Hepatocyte (in vitro differentiated cells): ENCODE measurements at regions not wholly inside any gene's neighbourhood (a gene's known extent, or its start where the extent isn't known, plus 50 kb on each side); places are given as distances from the start of the nearest gene placed in this dataset.

Experiments used
- EZH2 ChIP-seq: fragments of 200-600 bp; sonication (generic); IDR thresholded peaks from 2 replicates; pipeline ENCODE4 v1.6.1; 2016; ENCODE audit warnings: antibody characterized with exemption, mild to moderate bottlenecking, borderline replicate concordance
- EZH2phosphoT487 ChIP-seq: fragments of 200-600 bp; sonication (generic); IDR thresholded peaks from one replicate; pipeline ENCODE4 v1.6.1; 2018; ENCODE audit warnings: antibody characterized with exemption, mild to moderate bottlenecking, low read depth, moderate library complexity; ENCODE audit not compliant: unreplicated experiment, severe bottlenecking
- TF ChIP-seq, protein P1 (sequence below): fragments of 200-600 bp; sonication (generic); IDR thresholded peaks from 2 replicates; pipeline ENCODE4 v1.5.1; 2016; ENCODE audit warnings: antibody characterized with exemption, mild to moderate bottlenecking; ENCODE audit not compliant: poor library complexity

DNA sequence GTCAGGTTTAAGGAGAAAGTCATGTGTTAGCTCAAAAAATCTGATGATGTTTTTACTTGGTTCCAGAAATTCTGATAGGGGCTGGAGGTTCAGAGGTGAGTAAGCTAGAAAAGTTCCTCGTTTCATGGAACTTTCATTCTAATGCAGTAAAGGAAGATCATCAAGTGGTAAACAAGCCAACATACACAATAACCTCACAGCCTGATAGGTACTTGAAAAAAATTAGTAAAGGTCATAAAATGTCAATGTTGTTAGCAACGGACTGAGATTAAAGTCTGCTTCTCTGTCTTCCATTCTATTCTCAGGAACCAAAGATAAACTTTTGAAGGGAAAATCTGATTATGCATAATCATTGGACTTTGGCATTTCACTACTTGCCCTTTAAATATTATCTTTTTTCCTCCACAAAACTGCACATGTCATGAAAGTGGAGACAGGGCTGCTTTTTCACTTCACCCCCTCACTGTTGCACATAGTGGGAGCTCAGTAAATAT, 165.4 kb upstream of the MAF start:
- TF ChIP-seq, protein P1, sequence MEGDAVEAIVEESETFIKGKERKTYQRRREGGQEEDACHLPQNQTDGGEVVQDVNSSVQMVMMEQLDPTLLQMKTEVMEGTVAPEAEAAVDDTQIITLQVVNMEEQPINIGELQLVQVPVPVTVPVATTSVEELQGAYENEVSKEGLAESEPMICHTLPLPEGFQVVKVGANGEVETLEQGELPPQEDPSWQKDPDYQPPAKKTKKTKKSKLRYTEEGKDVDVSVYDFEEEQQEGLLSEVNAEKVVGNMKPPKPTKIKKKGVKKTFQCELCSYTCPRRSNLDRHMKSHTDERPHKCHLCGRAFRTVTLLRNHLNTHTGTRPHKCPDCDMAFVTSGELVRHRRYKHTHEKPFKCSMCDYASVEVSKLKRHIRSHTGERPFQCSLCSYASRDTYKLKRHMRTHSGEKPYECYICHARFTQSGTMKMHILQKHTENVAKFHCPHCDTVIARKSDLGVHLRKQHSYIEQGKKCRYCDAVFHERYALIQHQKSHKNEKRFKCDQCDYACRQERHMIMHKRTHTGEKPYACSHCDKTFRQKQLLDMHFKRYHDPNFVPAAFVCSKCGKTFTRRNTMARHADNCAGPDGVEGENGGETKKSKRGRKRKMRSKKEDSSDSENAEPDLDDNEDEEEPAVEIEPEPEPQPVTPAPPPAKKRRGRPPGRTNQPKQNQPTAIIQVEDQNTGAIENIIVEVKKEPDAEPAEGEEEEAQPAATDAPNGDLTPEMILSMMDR, result no peak
- no peak for TF ChIP-seq EZH2phosphoT487
- TF ChIP-seq EZH2, result no peak
